Ishikawa (cell line): ENCODE measurements at regions not wholly inside any gene's neighbourhood (a gene's known extent, or its start where the extent isn't known, plus 50 kb on each side); places are given as distances from the start of the nearest gene placed in this dataset.

ENCODE experiments used
- CEBPB ChIP-seq: IDR thresholded peaks from 2 replicates; pipeline ENCODE4 v1.6.1; 2012
- CREB1 ChIP-seq: IDR thresholded peaks from 2 replicates; pipeline ENCODE4 v1.6.1; 2012; ENCODE audit warnings: low read depth
- EGR1 ChIP-seq: IDR thresholded peaks from 2 replicates; pipeline ENCODE4 v1.6.1; 2012
- EP300 ChIP-seq: IDR thresholded peaks from 2 replicates; pipeline ENCODE4 v1.6.1; 2012; ENCODE audit warnings: borderline replicate concordance
- FOXM1 ChIP-seq: IDR thresholded peaks from 2 replicates; pipeline ENCODE4 v1.6.1; 2012; ENCODE audit warnings: low read depth, borderline replicate concordance
- NFIC ChIP-seq: IDR thresholded peaks from 2 replicates; pipeline ENCODE4 v1.6.1; 2012
- RAD21 ChIP-seq: IDR thresholded peaks from 2 replicates; pipeline ENCODE4 v1.6.1; 2012; ENCODE audit warnings: low read depth
- TAF1 ChIP-seq: IDR thresholded peaks from 2 replicates; pipeline ENCODE4 v1.6.1; 2012; ENCODE audit warnings: low read depth, mild to moderate bottlenecking
- TCF12 ChIP-seq: IDR thresholded peaks from 2 replicates; pipeline ENCODE4 v1.6.1; 2012; ENCODE audit warnings: low read depth
- TEAD4 ChIP-seq: IDR thresholded peaks from 2 replicates; pipeline ENCODE4 v1.6.1; 2012
- YY1 ChIP-seq: IDR thresholded peaks from 2 replicates; pipeline ENCODE4 v1.6.1; 2012; ENCODE audit warnings: low read depth
- ZBTB7A ChIP-seq: IDR thresholded peaks from 2 replicates; pipeline ENCODE4 v1.6.1; 2012; ENCODE audit warnings: low read depth
- TF ChIP-seq, protein P1 (sequence below): IDR thresholded peaks from 2 replicates; pipeline ENCODE4 v1.6.1; 2012; ENCODE audit warnings: low read depth, mild to moderate bottlenecking
- TF ChIP-seq, protein P2 (sequence below): IDR thresholded peaks from 2 replicates; pipeline ENCODE4 v1.6.1; 2012
- TF ChIP-seq, protein P3 (sequence below): IDR thresholded peaks from 2 replicates; pipeline ENCODE4 v1.6.1; 2012

- TF ChIP-seq YY1 (no peak), NFIC (no peak), FOXM1 (no peak), RAD21 (no peak), EP300 (no peak), CEBPB (no peak), ZBTB7A (no peak), TCF12 (no peak)
- TF ChIP-seq, protein P1, sequence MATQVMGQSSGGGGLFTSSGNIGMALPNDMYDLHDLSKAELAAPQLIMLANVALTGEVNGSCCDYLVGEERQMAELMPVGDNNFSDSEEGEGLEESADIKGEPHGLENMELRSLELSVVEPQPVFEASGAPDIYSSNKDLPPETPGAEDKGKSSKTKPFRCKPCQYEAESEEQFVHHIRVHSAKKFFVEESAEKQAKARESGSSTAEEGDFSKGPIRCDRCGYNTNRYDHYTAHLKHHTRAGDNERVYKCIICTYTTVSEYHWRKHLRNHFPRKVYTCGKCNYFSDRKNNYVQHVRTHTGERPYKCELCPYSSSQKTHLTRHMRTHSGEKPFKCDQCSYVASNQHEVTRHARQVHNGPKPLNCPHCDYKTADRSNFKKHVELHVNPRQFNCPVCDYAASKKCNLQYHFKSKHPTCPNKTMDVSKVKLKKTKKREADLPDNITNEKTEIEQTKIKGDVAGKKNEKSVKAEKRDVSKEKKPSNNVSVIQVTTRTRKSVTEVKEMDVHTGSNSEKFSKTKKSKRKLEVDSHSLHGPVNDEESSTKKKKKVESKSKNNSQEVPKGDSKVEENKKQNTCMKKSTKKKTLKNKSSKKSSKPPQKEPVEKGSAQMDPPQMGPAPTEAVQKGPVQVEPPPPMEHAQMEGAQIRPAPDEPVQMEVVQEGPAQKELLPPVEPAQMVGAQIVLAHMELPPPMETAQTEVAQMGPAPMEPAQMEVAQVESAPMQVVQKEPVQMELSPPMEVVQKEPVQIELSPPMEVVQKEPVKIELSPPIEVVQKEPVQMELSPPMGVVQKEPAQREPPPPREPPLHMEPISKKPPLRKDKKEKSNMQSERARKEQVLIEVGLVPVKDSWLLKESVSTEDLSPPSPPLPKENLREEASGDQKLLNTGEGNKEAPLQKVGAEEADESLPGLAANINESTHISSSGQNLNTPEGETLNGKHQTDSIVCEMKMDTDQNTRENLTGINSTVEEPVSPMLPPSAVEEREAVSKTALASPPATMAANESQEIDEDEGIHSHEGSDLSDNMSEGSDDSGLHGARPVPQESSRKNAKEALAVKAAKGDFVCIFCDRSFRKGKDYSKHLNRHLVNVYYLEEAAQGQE: no peak
Observed at GRCh38 chr15:87142096-87142495, 1062.4 kb downstream of the AGBL1 start.

GRCh38 chr15:87135109-87135508 is 1055.4 kb downstream of the AGBL1 start:
- TF ChIP-seq TEAD4 (no peak), FOXM1 (no peak), NFIC (no peak), YY1 (no peak), CREB1 (no peak), RAD21 (no peak), ZBTB7A (no peak), CEBPB (no peak), EGR1 (no peak), TCF12 (no peak), TAF1 (no peak), EP300 (no peak)
- TF ChIP-seq, protein P2, sequence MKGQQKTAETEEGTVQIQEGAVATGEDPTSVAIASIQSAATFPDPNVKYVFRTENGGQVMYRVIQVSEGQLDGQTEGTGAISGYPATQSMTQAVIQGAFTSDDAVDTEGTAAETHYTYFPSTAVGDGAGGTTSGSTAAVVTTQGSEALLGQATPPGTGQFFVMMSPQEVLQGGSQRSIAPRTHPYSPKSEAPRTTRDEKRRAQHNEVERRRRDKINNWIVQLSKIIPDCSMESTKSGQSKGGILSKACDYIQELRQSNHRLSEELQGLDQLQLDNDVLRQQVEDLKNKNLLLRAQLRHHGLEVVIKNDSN: no peak
- TF ChIP-seq, protein P1: no peak
- TF ChIP-seq, protein P3, sequence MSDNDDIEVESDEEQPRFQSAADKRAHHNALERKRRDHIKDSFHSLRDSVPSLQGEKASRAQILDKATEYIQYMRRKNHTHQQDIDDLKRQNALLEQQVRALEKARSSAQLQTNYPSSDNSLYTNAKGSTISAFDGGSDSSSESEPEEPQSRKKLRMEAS: no peak

DNA sequence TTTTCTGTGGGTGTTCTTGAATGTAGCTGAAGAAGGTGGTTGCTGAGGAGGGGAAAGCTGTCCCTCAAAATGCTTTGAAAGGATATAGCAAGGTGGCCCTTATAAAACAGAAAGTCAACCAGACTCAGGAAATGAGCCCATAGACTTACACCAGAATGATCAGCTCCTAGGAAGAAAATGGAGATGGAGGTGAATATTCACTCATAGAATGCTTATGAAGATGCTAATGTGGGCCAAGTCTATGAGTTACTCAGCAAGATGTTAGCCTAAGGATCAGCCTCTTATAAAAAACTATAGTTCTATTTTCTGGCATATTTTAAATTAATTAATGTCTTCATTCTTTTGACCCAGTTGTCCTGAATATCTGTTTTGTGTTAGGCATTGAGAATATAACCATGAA is 1054.0 kb downstream of the AGBL1 start:
- TF ChIP-seq NFIC (no peak), CREB1 (no peak), EP300 (no peak), TAF1 (no peak), YY1 (no peak), EGR1 (no peak), CEBPB (no peak), ZBTB7A (no peak), RAD21 (no peak), TCF12 (no peak), TEAD4 (no peak), FOXM1 (no peak)
- TF ChIP-seq, protein P2: no peak
- TF ChIP-seq, protein P3: no peak
- TF ChIP-seq, protein P1: no peak

DNA sequence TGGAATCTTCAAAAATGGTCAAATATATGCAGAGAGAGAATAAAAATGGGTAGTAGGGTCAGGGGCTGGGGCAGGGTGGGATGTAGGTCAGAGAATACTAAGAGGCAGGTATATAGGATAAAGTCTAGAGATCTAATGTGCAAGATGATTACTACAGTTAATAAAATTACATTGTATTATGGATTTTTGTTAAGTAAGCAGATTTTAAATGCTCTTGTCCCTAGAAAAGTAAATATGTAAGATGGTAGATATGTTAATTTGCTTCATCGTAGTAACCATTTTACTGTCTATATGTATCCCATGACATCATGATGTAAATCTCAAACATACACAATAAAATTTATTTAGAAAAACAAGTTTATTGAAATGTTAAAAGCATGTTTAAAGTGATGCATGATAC is 1051.4 kb downstream of the AGBL1 start:
- TF ChIP-seq FOXM1 (no peak), NFIC (no peak), TAF1 (no peak), TCF12 (no peak), CEBPB (no peak), ZBTB7A (no peak), YY1 (no peak), TEAD4 (no peak), EGR1 (no peak), RAD21 (no peak), EP300 (no peak)
- TF ChIP-seq, protein P2: no peak
- TF ChIP-seq, protein P1: no peak
